BLaER1 (cell line): ENCODE measurements at regions not wholly inside any gene's neighbourhood (a gene's known extent, or its start where the extent isn't known, plus 50 kb on each side); places are given as distances from the start of the nearest gene placed in this dataset.

Experiments
- H3K27ac ChIP-seq: shearing (Covaris generic); formaldehyde crosslinking; 2 replicates; pipeline ENCODE4 v1.8.1; 2022
- H3K27me3 ChIP-seq: shearing (Covaris generic); formaldehyde crosslinking; 2 replicates; pipeline ENCODE4 v1.8.1; 2022
- H3K36me3 ChIP-seq: shearing (Covaris generic); formaldehyde crosslinking; 2 replicates; pipeline ENCODE4 v1.8.1; 2022
- H3K4me1 ChIP-seq: shearing (Covaris generic); formaldehyde crosslinking; 2 replicates; pipeline ENCODE4 v1.8.1; 2022
- H3K4me2 ChIP-seq: shearing (Covaris generic); formaldehyde crosslinking; 2 replicates; pipeline ENCODE4 v1.8.1; 2022
- H3K4me3 ChIP-seq: shearing (Covaris generic); formaldehyde crosslinking; 2 replicates; pipeline ENCODE4 v1.8.1; 2022
- H3K9ac ChIP-seq: shearing (Covaris generic); formaldehyde crosslinking; 2 replicates; pipeline ENCODE4 v1.8.1; 2022
- H3K9me3 ChIP-seq: shearing (Covaris generic); formaldehyde crosslinking; 2 replicates; pipeline ENCODE4 v1.8.1; 2022
- H4K20me1 ChIP-seq: shearing (Covaris generic); formaldehyde crosslinking; 2 replicates; pipeline ENCODE4 v1.8.1; 2022
- Cebpa-rat ChIP-seq: shearing (Covaris generic); IDR thresholded peaks from 2 replicates; pipeline ENCODE4 v1.8.1; 2022

DNA sequence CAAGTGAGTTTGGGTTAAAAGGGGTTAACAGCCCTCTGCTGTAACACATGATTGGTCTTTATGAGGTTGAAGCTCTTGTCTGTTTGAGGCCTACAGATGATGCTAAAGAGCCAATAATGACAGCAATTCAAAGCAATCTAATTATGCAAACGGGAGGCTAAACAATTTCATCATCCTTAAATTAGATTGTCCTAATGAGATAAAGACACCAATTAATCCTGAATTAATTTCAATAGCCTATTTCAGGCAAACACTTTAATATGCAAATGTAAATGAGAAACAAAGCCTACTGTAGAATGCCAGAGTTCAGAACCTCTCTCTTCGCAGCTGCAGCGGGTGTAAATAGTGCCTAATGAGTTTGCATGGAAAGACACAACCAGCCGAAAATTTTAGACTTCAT, 504.7 kb upstream of the PBX1 start:
- Histone ChIP-seq H3K36me3 (no peaks in the 10 kb centered on the region), H3K27ac (no peak overlapping the region), H3K27me3 (no peaks in the 10 kb centered on the region), H4K20me1 (no peaks in the 10 kb centered on the region), H3K9me3 (no peaks in the 10 kb centered on the region), H3K4me1 (no peaks in the 10 kb centered on the region), H3K4me3 (no peak overlapping the region), H3K4me2 (no peak overlapping the region), H3K9ac (no peak overlapping the region)
- no peak for TF ChIP-seq Cebpa-rat

DNA sequence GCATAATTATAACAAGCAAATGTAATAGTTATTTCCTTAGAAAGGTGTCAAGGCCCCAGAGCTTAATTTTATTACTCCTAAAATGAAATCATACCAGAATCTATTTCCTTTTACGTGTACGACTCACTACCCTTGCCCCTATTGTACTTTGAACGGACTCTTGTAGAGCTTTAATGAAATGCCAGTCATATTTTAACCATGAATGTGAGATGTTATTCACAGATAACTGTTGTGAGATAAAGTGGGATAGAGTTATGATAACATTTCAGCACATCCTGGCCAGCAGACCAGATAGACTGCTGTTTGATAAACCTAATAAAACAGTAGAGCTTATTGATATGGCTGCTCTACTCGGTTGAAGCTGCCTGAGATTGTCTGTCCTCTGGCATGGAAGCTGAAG, 500.8 kb upstream of the PBX1 start:
- no peak for TF ChIP-seq Cebpa-rat
- Histone ChIP-seq H3K4me1 (no peaks in the 10 kb centered on the region), H3K27me3 (no peaks in the 10 kb centered on the region), H3K27ac (no peak overlapping the region), H3K36me3 (no peaks in the 10 kb centered on the region), H3K4me3 (no peak overlapping the region), H4K20me1 (no peaks in the 10 kb centered on the region), H3K9ac (no peak overlapping the region), H3K4me2 (no peak overlapping the region), H3K9me3 (no peaks in the 10 kb centered on the region)

DNA sequence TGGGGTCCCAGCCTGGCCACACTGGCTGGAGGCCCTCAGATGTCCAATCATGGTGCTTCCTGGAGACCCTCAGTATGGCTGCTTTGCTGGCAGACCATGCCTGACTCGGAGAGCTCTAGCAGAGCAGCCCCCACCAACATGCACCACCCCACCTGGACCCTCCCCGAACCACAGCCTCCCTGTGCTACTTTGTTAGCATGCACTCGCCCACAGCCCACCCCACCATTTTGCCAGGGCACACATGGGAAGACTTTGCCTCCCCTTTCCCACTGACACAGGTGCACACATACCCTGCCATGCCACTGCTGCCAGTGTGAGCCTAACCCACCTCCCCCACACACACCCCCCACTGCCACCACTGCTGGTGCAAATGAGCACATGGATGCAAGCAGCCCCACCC, 497.5 kb upstream of the PBX1 start:
- H3K4me3 ChIP-seq = no peak overlapping the region
- H3K27me3 ChIP-seq = no peaks in the 10 kb centered on the region
- no peak for TF ChIP-seq Cebpa-rat
- H3K4me1 ChIP-seq = no peaks in the 10 kb centered on the region
- H3K4me2 ChIP-seq = no peak overlapping the region
- no peaks in the 10 kb centered on the region for H3K36me3 ChIP-seq
- no peaks in the 10 kb centered on the region for H3K9me3 ChIP-seq
- no peaks in the 10 kb centered on the region for H4K20me1 ChIP-seq
- no peak overlapping the region for H3K27ac ChIP-seq
- no peak overlapping the region for H3K9ac ChIP-seq

DNA sequence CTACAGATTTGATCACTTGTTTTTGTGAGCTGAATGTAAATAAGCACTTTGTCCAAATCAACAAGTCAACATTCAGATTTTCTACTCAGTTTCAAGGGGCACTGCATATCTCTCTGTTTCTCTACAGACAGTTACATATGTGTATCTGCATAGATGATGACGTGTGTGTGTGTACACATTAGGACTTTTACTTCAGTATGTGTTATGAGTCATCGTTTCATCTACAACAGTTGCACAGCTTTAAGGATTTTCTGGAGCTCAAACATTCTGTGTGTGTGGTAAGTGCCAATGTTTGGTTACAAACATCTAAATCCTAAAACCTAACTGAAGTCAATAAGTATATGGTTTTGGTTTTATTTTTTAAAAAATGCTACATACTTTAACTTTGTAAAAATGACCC, 494.5 kb upstream of the PBX1 start:
- Histone ChIP-seq H3K4me2 (no peak overlapping the region), H3K4me1 (no peaks in the 10 kb centered on the region), H3K9me3 (no peaks in the 10 kb centered on the region), H3K9ac (no peak overlapping the region), H3K4me3 (no peak overlapping the region), H4K20me1 (no peaks in the 10 kb centered on the region), H3K27me3 (no peaks in the 10 kb centered on the region), H3K27ac (no peak overlapping the region), H3K36me3 (no peaks in the 10 kb centered on the region)
- TF ChIP-seq Cebpa-rat = no peak

DNA sequence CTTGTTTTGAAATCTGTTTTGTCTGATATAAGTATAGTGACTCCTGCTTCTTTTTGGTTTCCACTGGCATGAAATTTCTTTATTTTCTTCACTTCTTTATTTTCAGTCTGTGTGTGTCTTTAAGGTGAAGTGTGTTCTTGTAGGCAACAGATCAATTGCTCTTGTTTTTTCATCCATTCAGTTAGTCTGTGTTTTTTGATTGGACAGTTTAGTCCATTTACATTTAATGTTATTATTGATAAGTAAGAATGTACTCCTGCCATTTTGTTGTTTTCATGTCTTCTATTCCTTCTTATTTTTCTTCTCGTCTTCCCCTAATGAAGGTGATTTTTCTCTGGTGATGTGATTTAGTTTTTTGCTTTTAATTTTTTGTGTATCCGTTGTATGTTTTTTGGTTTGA, 487.7 kb upstream of the PBX1 start:
- Histone ChIP-seq H3K4me3 (no peak overlapping the region), H3K4me2 (no peak overlapping the region), H3K27ac (no peak overlapping the region), H4K20me1 (no peaks in the 10 kb centered on the region), H3K9me3 (0 out of 2 replicates have a peak, but pooled peaks cover 7% of the 10 kb centered on the region), H3K36me3 (no peaks in the 10 kb centered on the region), H3K27me3 (no peaks in the 10 kb centered on the region), H3K9ac (no peak overlapping the region), H3K4me1 (no peaks in the 10 kb centered on the region)
- no peak for TF ChIP-seq Cebpa-rat

DNA sequence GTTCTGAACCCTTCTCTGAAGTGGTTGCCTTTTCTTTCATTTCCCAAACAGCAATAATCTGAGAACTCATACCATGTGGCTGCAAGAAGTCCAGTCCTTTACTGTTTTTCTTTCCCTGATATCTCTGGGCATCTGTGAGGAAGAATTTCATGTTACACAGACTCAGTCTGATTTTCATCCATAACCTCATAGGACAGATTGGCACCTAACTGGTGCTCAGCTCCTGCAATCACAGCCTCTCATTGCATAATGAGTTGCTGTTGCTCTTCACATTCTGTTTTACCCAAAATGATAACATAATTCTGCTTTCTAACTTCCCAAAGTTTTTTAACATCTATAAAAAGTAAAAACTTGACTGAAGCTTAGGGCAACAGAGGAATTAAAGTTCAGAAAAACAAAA, 472.2 kb upstream of the PBX1 start:
- Histone ChIP-seq H3K4me3 (no peak overlapping the region), H4K20me1 (no peaks in the 10 kb centered on the region), H3K4me2 (no peak overlapping the region), H3K27ac (no peak overlapping the region), H3K9ac (no peak overlapping the region), H3K9me3 (no peaks in the 10 kb centered on the region), H3K4me1 (0 out of 2 replicates have a peak, but pooled peaks cover 6% of the 10 kb centered on the region), H3K27me3 (no peaks in the 10 kb centered on the region), H3K36me3 (no peaks in the 10 kb centered on the region)
- TF ChIP-seq Cebpa-rat = no peak

DNA sequence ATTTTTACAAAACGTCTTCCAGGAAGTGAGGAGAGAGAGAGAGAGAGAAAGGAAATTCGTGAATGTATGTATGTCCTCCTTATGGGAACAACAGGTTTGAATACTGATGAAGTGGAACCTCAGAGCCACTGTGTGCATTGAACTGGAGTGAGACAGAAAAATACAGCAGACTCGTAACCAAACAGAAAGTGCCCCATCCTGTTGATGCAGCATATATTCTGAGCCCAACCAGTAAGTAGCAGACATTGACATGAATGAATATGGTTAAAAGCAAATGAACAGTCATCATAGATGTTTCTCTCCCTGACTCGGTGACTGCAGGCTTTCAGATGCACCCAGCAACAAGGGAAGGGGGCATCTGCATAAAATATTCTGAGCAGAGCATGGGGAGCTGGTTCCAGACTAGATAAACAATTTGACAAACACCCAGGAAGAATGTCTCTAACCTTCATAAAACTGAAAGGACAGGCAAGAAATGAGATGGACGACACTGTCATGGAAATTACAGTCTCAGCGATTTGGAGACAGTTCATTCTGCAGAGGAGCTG, 471.0 kb upstream of the PBX1 start:
- peaks cover 7% of the 10 kb centered on the region for H3K9me3 ChIP-seq
- no peak overlapping the region for H3K9ac ChIP-seq
- H3K4me2 ChIP-seq = no peak overlapping the region
- H4K20me1 ChIP-seq = no peaks in the 10 kb centered on the region
- no peak overlapping the region for H3K4me3 ChIP-seq
- H3K27ac ChIP-seq = no peak overlapping the region
- no peak for TF ChIP-seq Cebpa-rat
- no peaks in the 10 kb centered on the region for H3K27me3 ChIP-seq
- H3K4me1 ChIP-seq = 0 out of 2 replicates have a peak, but pooled peaks cover 6% of the 10 kb centered on the region
- H3K36me3 ChIP-seq = no peaks in the 10 kb centered on the region

DNA sequence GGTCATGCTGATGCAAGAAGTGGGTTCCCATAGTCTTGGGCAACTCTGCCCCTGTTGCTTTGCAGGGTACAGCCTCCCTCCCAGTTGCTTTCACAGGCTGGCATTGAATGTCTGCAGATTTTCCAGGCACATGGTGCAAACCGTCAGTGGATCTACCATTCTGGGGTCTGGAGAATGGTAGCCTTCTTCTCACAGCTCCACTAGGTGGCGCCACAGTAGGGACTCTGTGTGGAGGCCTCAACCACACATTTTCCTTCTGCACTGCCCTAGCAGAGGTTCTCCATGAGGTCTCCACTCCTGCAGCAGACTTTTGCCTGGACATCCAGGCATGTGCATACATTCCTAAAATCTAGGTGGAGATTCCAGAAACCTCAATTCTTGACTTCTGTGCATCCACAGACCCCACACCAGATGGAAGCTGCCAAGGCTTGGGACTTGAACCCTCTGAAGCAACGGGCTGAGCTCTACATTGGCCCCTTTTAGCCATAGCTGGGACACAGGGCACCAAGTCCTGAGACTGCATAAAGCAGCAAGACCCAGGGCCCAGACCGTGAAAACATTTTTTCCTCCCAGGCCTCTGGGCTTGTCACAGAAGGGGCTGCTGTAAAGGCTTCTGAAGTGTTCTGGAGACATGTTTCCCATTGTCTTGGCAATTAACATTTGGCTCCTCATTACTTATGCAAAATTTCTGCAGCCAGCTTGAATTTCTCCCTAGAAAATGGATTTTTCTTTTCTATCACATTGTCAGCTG, 466.2 kb upstream of the PBX1 start:
- Histone ChIP-seq H3K4me3 (no peak overlapping the region), H3K36me3 (no peaks in the 10 kb centered on the region), H3K27me3 (no peaks in the 10 kb centered on the region), H3K27ac (no peak overlapping the region), H4K20me1 (no peaks in the 10 kb centered on the region), H3K9me3 (peaks cover 16% of the 10 kb centered on the region), H3K4me2 (no peak overlapping the region), H3K9ac (no peak overlapping the region), H3K4me1 (0 out of 2 replicates have a peak, but pooled peaks cover 5% of the 10 kb centered on the region)
- no peak for TF ChIP-seq Cebpa-rat

DNA sequence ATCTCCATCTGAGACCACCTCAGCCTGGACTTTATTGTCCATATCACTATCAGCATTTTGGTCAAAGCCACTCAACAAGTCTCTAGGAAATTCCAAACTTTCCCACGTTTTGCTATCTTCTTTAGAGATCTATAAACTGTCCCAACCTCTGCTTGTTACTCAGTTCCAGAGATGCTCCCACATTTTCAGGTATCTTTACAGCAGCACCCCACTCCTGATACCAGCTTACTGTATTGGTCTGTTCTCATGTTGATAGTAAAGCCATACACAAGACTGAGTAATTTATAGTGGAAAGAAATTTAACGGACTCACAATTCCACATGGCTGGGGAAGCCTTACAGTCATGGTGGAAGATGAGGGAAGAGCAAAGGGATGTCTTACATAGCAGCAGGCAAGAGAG, 465.4 kb upstream of the PBX1 start:
- no peak overlapping the region for H3K9ac ChIP-seq
- no peaks in the 10 kb centered on the region for H3K4me1 ChIP-seq
- H4K20me1 ChIP-seq = no peaks in the 10 kb centered on the region
- peaks cover 16% of the 10 kb centered on the region for H3K9me3 ChIP-seq
- no peak overlapping the region for H3K4me3 ChIP-seq
- no peaks in the 10 kb centered on the region for H3K36me3 ChIP-seq
- no peak for TF ChIP-seq Cebpa-rat
- H3K27me3 ChIP-seq = no peaks in the 10 kb centered on the region
- H3K27ac ChIP-seq = no peak overlapping the region
- H3K4me2 ChIP-seq = no peak overlapping the region

DNA sequence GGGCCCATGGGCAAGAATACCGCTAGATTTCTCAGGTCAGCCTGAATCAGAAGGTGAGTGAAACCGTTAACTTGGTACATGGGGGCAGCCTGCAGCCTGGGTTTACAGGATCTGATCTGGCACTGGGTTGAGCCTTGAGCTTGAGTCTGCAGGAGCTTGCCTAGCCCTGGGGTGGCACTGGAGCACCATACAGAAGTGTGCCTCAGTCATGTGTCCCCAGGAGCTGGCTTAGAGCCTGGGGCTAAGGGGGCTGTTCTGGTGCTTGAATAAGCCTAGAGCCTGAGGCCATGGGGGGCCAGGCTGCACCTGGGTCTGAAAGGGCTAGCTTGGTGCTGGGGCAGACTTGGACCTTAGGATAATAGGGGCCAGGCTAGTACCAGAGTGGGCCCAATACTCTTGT, 457.2 kb upstream of the PBX1 start:
- no peaks in the 10 kb centered on the region for H3K9me3 ChIP-seq
- H3K27me3 ChIP-seq = no peaks in the 10 kb centered on the region
- no peak overlapping the region for H3K4me2 ChIP-seq
- TF ChIP-seq Cebpa-rat = no peak
- no peak overlapping the region for H3K4me3 ChIP-seq
- no peaks in the 10 kb centered on the region for H3K36me3 ChIP-seq
- H3K4me1 ChIP-seq = no peaks in the 10 kb centered on the region
- no peak overlapping the region for H3K9ac ChIP-seq
- no peaks in the 10 kb centered on the region for H4K20me1 ChIP-seq
- no peak overlapping the region for H3K27ac ChIP-seq
